ENCODE measurements at regions not wholly inside any gene's neighbourhood (a gene's known extent, or its start where the extent isn't known, plus 50 kb on each side); places are given as distances from the start of the nearest gene placed in this dataset.

GRCh38 chr6:37580176-37580955, 80.7 kb upstream of the CCDC167 start:
- H3K27ac ChIP-seq (ENCODE audit: low read depth in 1 of 2, low read length in 1 of 2), result no peak overlapping the region
- no peak overlapping the region for H3K4me3 ChIP-seq
- H3K36me3 ChIP-seq (ENCODE audit: control insufficient read depth in 4 of 4, insufficient read depth in 4 of 4, low read length in 4 of 4), result no peaks in the 10 kb centered on the region
- 82 to 86% methylated on average over 11 of the region's 11 CpGs for WGBS, 2 donors
- no peak overlapping the region for H3K9ac ChIP-seq (ENCODE audit: insufficient read depth in 1 of 2, low read length in 2 of 2)
- DNase-seq (no peak), ATAC-seq (ENCODE audit: insufficient read depth, low FRiP score) (no peak)
- H3K4me1 ChIP-seq (ENCODE audit: control insufficient read depth in 5 of 5, insufficient read depth in 5 of 5, low read length in 5 of 5), result no peaks in the 10 kb centered on the region
- peaks cover 0 to 2% (median 0%) of the 10 kb centered on the region in 4 donors for H3K9me3 ChIP-seq (ENCODE audit: control insufficient read depth in 4 of 4, insufficient read depth in 3 of 4, low read length in 3 of 4)
- TF ChIP-seq CTCF (IDR thresholded peaks at IDR 0.05; ENCODE audit: control extremely low read depth, extremely low read depth), result no peak
- H3K27me3 ChIP-seq (ENCODE audit: control insufficient read depth in 3 of 3, insufficient read depth in 3 of 3, low read length in 2 of 3), result peaks cover 0 to 4% (median 0%) of the 10 kb centered on the region in 3 donors

- H3K9me3 ChIP-seq (ENCODE audit: control insufficient read depth in 4 of 4, insufficient read depth in 3 of 4, low read length in 3 of 4), result peaks cover 0 to 2% (median 0%) of the 10 kb centered on the region in 4 donors
- ATAC-seq (ENCODE audit: insufficient read depth, low FRiP score) (no peak), DNase-seq (no peak)
- H3K9ac ChIP-seq (ENCODE audit: insufficient read depth in 1 of 2, low read length in 2 of 2), result no peak overlapping the region
- no peak for TF ChIP-seq CTCF (IDR thresholded peaks at IDR 0.05; ENCODE audit: control extremely low read depth, extremely low read depth)
- no peaks in the 10 kb centered on the region for H3K36me3 ChIP-seq (ENCODE audit: control insufficient read depth in 4 of 4, insufficient read depth in 4 of 4, low read length in 4 of 4)
- no peak overlapping the region for H3K4me3 ChIP-seq
- H3K27ac ChIP-seq (ENCODE audit: low read depth in 1 of 2, low read length in 1 of 2), result no peak overlapping the region
- H3K4me1 ChIP-seq (ENCODE audit: control insufficient read depth in 5 of 5, insufficient read depth in 5 of 5, low read length in 5 of 5), result no peaks in the 10 kb centered on the region
- H3K27me3 ChIP-seq (ENCODE audit: control insufficient read depth in 3 of 3, insufficient read depth in 3 of 3, low read length in 2 of 3), result peaks cover 0 to 4% (median 0%) of the 10 kb centered on the region in 3 donors
- 79 to 80% methylated on average over 7 of the region's 7 CpGs for WGBS, 2 donors
These were observed 79.9 kb upstream of the CCDC167 start for GRCh38 chr6:37579444-37580067.

- H3K4me1 ChIP-seq (ENCODE audit: control insufficient read depth in 5 of 5, insufficient read depth in 5 of 5, low read length in 5 of 5), result no peaks in the 10 kb centered on the region
- peaks cover 0 to 2% (median 0%) of the 10 kb centered on the region in 4 donors for H3K9me3 ChIP-seq (ENCODE audit: control insufficient read depth in 4 of 4, insufficient read depth in 3 of 4, low read length in 3 of 4)
- DNase-seq (no peak), ATAC-seq (ENCODE audit: insufficient read depth, low FRiP score) (no peak)
- TF ChIP-seq CTCF (IDR thresholded peaks at IDR 0.05; ENCODE audit: control extremely low read depth, extremely low read depth), result no peak
- H3K27me3 ChIP-seq (ENCODE audit: control insufficient read depth in 3 of 3, insufficient read depth in 3 of 3, low read length in 2 of 3), result peaks cover 0 to 4% (median 0%) of the 10 kb centered on the region in 3 donors
- 91 to 92% methylated on average over 12 of the region's 12 CpGs for WGBS, 2 donors
- no peak overlapping the region for H3K9ac ChIP-seq (ENCODE audit: insufficient read depth in 1 of 2, low read length in 2 of 2)
- no peaks in the 10 kb centered on the region for H3K36me3 ChIP-seq (ENCODE audit: control insufficient read depth in 4 of 4, insufficient read depth in 4 of 4, low read length in 4 of 4)
- H3K27ac ChIP-seq (ENCODE audit: low read depth in 1 of 2, low read length in 1 of 2), result no peak overlapping the region
- no peak overlapping the region for H3K4me3 ChIP-seq
These were observed 78.4 kb upstream of the CCDC167 start for GRCh38 chr6:37578104-37578503.
